Spleen (tissue), 11 donors: ENCODE measurements at regions not wholly inside any gene's neighbourhood (a gene's known extent, or its start where the extent isn't known, plus 50 kb on each side); places are given as distances from the start of the nearest gene placed in this dataset.

ENCODE experiments used
- DNase-seq: peaks from one replicate; pipeline ENCODE4 v3.0.0-alpha.2; 2020
- H3K27ac ChIP-seq, 8 donors: fragments of 200-600 bp; sonication (generic) in 7 of 8; 1 replicate in 4 of 8; 2 replicates in 4 of 8; pipeline versions ENCODE4 v1.5.0 to v1.8.0; 2016 to 2021; ENCODE audit warnings: inconsistent platforms in 4 of 8, mild to moderate bottlenecking in 4 of 8, moderate library complexity in 1 of 8
- H3K27me3 ChIP-seq, 7 donors: fragments of 200-600 bp; sonication (generic) in 6 of 7; replicated peaks in 1 of 7; 1 replicate in 4 of 7; 2 replicates in 3 of 7; pipeline versions ENCODE4 v1.5.0 to v1.8.0; 2016 to 2021; ENCODE audit warnings: inconsistent platforms in 3 of 7, mild to moderate bottlenecking in 1 of 7
- H3K36me3 ChIP-seq, 6 donors: fragments of 200-600 bp; sonication (generic) in 5 of 6; 1 replicate in 4 of 6; 2 replicates in 2 of 6; pipeline versions ENCODE4 v1.5.0 to v1.8.0; 2016 to 2021; ENCODE audit warnings: inconsistent platforms in 2 of 6
- H3K4me1 ChIP-seq, 6 donors: fragments of 200-600 bp; sonication (generic) in 5 of 6; 1 replicate in 3 of 6; 2 replicates in 3 of 6; pipeline versions ENCODE4 v1.5.0 to v1.8.0; 2016 to 2021; ENCODE audit warnings: inconsistent platforms in 3 of 6
- H3K4me3 ChIP-seq, 8 donors: fragments of 200-600 bp; sonication (generic) in 7 of 8; 1 replicate in 4 of 8; 2 replicates in 4 of 8; pipeline versions ENCODE4 v1.5.0 to v1.8.0; 2016 to 2021; ENCODE audit warnings: inconsistent platforms in 4 of 8, mild to moderate bottlenecking in 4 of 8, moderate library complexity in 2 of 8
- H3K9me3 ChIP-seq, 8 donors: fragments of 200-600 bp; sonication (generic) in 7 of 8; 1 replicate in 4 of 8; 2 replicates in 4 of 8; pipeline versions ENCODE4 v1.5.0 to v1.8.0; 2016 to 2021; ENCODE audit warnings: inconsistent platforms in 4 of 8
- CTCF ChIP-seq, 11 experiments: fragments of 200-600 bp in 7 of 11; fragments of 450-650 bp in 4 of 11; sonication (generic) in 4 of 11; IDR thresholded peaks in 8 of 11; conservative IDR thresholded peaks in 3 of 11; 1 replicate in 7 of 11; 2 replicates in 4 of 11; pipeline versions ENCODE4 v1.4.0 to v1.8.0; 2016 to 2021; ENCODE audit warnings: antibody characterized with exemption in 11 of 11, inconsistent platforms in 4 of 11, mild to moderate bottlenecking in 1 of 11
- POLR2A ChIP-seq, 3 donors: fragments of 450-650 bp; IDR thresholded peaks; one replicate each; pipeline ENCODE4 v1.5.1; 2017; ENCODE audit warnings: antibody characterized with exemption in 3 of 3, mild to moderate bottlenecking in 1 of 3
- POLR2AphosphoS5 ChIP-seq, 3 donors: sonication (generic); formaldehyde crosslinking; IDR thresholded peaks; one replicate each; pipeline ENCODE4 v1.5.1; 2017; ENCODE audit warnings: antibody characterized with exemption in 3 of 3
- WGBS, 5 donors: extraction: QIAGEN DNeasy Blood & Tissue Kit in 3 of 5; methylation state at CpG; one replicate each; pipeline versions ENCODE4 v1.1.5 to v1.1.7; 2013 to 2018; 5-methylcytosine and 5-hydroxymethylcytosine counted together
- intact Hi-C: fragments of 100-400 bp; cut with DNase I; formaldehyde crosslinking; loops from one replicate; pipeline ENCODE4 v1.15.0; 2023; ENCODE audit warnings: low total_unique reads
- donor health status: healthy with polysubstance abuse.
- donor health status: DM: no; HTN: no; CAD: no; lungs with moderate emphysema.
- donor health status: DM: no; HTN: no; CAD: no.
- donor health status: Bipolar disorder and iron deficiency.
- donor health status: healthy.
- donor health status: DM: no; HTN: no; CAD: no.
- donor health status: DM: yes; HTN: yes; CAD: no.

GRCh38 chr3:14057701-14058100, 67.0 kb downstream of the CHCHD4 start:
- no peak for TF ChIP-seq POLR2AphosphoS5 (IDR thresholded peaks at IDR 0.05)
- no peak for TF ChIP-seq CTCF (IDR thresholded peaks at IDR 0.05 in 8 of 11, conservative IDR thresholded peaks at IDR 0.05 in 3 of 11)
- TF ChIP-seq POLR2A (IDR thresholded peaks at IDR 0.05) = no peak
- 66 to 82% (median 71%) methylated on average over 4 of the region's 4 CpGs for WGBS, 5 donors
- Histone ChIP-seq H3K9me3 (peaks cover 0 to 32% (median 11%) of the 10 kb centered on the region in 8 donors), H3K36me3 (no peaks in the 10 kb centered on the region), H3K4me3 (no peak overlapping the region), H3K27me3 (peaks cover 0 to 5% (median 0%) of the 10 kb centered on the region in 7 donors), H3K4me1 (no peaks in the 10 kb centered on the region), H3K27ac (no peak overlapping the region)
- intact Hi-C loops = no loop called here
- no peak for DNase-seq

- H3K9me3 ChIP-seq = no peaks in the 10 kb centered on the region
- intact Hi-C loops = no loop called here
- H3K4me1 ChIP-seq = no peaks in the 10 kb centered on the region
- H3K27me3 ChIP-seq = peaks cover 0 to 19% (median 0%) of the 10 kb centered on the region in 7 donors
- H3K27ac ChIP-seq = no peak overlapping the region
- no peak for DNase-seq
- no peak overlapping the region for H3K4me3 ChIP-seq
- no peaks in the 10 kb centered on the region for H3K36me3 ChIP-seq
- TF ChIP-seq POLR2AphosphoS5 (IDR thresholded peaks at IDR 0.05) = no peak
- no peak for TF ChIP-seq CTCF (IDR thresholded peaks at IDR 0.05 in 8 of 11, conservative IDR thresholded peaks at IDR 0.05 in 3 of 11)
- TF ChIP-seq POLR2A (IDR thresholded peaks at IDR 0.05) = no peak
Measured at GRCh38 chr3:14047841-14048240, 76.8 kb downstream of the CHCHD4 start.

GRCh38 chr3:14047027-14047426, 77.6 kb downstream of the CHCHD4 start:
- 65 to 77% (median 72%) methylated on average over 5 of the region's 5 CpGs for WGBS, 5 donors
- intact Hi-C loops = no loop called here

GRCh38 chr3:14042680-14043079, 82.0 kb downstream of the CHCHD4 start:
- Histone ChIP-seq H3K27me3 (peaks cover 0 to 13% (median 0%) of the 10 kb centered on the region in 7 donors), H3K9me3 (peaks cover 0 to 4% (median 0%) of the 10 kb centered on the region in 8 donors), H3K4me3 (no peak overlapping the region), H3K4me1 (no peaks in the 10 kb centered on the region), H3K36me3 (no peaks in the 10 kb centered on the region), H3K27ac (no peak overlapping the region)
- 75 to 92% (median 83%) methylated on average over 3 of the region's 3 CpGs for WGBS, 5 donors
- no peak for TF ChIP-seq POLR2A (IDR thresholded peaks at IDR 0.05)
- no peak for TF ChIP-seq CTCF (IDR thresholded peaks at IDR 0.05 in 8 of 11, conservative IDR thresholded peaks at IDR 0.05 in 3 of 11)
- no peak for TF ChIP-seq POLR2AphosphoS5 (IDR thresholded peaks at IDR 0.05)
- DNase-seq = no peak
- intact Hi-C loops = no loop called here

More at GRCh38 chr3:14047027-14047426, 77.6 kb downstream of the CHCHD4 start:
- H3K4me3 ChIP-seq = no peak overlapping the region
- TF ChIP-seq POLR2A (IDR thresholded peaks at IDR 0.05) (no peak), POLR2AphosphoS5 (IDR thresholded peaks at IDR 0.05) (no peak), CTCF (IDR thresholded peaks at IDR 0.05 in 8 of 11, conservative IDR thresholded peaks at IDR 0.05 in 3 of 11) (no peak)
- H3K9me3 ChIP-seq = no peaks in the 10 kb centered on the region
- H3K36me3 ChIP-seq = no peaks in the 10 kb centered on the region
- peaks cover 0 to 19% (median 0%) of the 10 kb centered on the region in 7 donors for H3K27me3 ChIP-seq
- DNase-seq = no peak
- no peaks in the 10 kb centered on the region for H3K4me1 ChIP-seq
- no peak overlapping the region for H3K27ac ChIP-seq
